ENCODE measurements at regions not wholly inside any gene's neighbourhood (a gene's known extent, or its start where the extent isn't known, plus 50 kb on each side); places are given as distances from the start of the nearest gene placed in this dataset.

GRCh38 chr2:188032306-188032705, 259.4 kb upstream of the GULP1 start:
- no peak for TF ChIP-seq CTCF (conservative IDR thresholded peaks at IDR 0.05; ENCODE audit: low read depth, low read length)
- TF ChIP-seq EZH2 (IDR thresholded peaks at IDR 0.05; ENCODE audit: borderline replicate concordance, low read depth, low read length, poor library complexity, severe bottlenecking) = no peak

Data from A673 (cell line).